ENCODE measurements at regions not wholly inside any gene's neighbourhood (a gene's known extent, or its start where the extent isn't known, plus 50 kb on each side); places are given as distances from the start of the nearest gene placed in this dataset.
"Not testable (repeated sequence)": the region's sequence is repeated elsewhere in the genome, so short reads cannot be mapped to it uniquely, and the experiment has no call there.

DNA sequence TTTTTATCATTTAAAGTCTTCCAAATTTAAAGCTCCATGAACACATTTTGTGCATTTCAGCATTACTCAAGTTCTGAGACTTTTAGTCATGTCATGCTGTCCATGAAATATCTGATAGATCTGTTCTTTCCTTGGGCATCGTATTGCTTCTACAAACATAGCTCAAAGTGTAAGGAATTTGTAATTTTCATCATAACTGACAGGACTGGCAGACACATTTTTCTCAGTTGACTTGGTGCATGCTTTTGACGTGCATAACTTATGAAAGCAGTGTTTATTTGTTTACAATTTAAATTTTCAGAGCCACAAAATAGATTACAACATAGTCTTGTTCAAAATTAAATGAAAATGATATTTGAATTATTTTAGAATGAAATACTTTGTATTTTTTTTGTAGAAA, 812.1 kb upstream of the NOVA1 start:
- no peak for DNase-seq

DNA sequence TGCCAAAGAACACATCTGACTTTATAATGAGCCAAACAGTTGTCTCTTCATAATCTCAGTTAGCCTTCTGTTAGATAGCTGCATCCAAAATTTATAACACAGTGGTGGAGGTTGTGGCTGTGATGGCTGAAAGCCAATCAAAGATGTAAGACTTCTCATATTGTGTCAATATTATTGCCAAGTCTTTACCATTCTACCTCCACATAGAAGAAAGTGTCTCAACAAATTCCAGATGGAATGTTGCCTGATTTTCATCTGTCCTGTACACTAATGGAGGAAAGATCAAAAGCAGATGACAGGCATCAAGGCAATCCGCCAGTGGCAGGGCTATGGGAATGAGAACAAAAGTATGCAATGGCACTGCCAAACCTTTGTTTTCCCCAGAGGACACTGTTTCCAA, 813.1 kb upstream of the NOVA1 start:
- DNase-seq: no peak

DNA sequence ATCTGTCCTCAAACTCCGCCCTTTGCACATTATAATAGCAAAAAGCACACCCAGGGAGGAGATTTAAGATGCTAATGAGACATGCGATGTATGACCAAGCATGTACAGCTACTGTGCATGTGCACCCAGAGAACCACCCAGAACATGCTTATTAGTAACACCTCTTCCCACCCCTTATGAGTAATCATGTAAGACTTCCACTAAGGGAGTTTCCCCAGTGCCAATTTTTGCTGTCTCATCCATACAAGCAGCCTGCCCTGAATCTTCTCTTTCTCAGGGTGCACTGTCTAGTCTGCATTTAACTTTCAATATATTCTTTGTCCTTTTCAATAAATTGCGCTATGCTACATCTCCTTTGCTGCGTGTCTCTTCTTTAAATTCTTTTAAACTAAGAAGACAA, 830.0 kb upstream of the NOVA1 start:
- no peak for DNase-seq

DNA sequence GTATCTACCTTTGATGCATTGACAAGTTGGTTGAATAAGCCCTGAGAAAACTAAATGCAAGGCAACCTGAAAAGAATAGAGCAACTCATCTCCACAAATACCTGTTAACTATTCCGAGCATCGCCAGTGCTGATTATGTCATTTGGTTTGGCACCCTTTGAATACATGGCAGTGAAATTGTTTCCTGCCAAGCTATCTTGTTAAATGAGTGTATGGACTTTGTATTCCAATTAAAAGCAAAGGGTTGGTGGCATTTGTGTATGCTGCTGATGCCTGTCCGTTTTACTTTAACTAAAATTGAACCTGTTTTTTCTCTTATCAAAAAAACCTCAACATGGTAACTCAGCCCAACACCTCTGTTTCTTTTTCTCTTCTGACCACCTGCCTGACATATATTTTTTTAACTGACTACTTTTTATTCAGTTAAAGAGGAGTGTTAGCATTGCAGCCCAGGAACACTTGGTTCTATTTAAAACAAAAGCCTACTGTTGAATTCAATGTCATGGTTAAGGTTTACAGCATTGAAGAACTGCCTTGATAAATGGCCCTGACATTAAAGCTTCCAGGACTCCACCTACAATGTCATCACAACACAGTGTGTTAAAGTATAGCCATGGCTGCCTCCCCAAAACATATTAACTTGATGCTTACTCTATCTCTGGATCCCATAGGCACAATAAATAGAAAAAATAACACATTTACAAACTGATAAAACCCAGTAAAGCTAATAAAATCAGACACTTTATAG, 838.3 kb upstream of the NOVA1 start:
- DNase-seq: no peak

DNA sequence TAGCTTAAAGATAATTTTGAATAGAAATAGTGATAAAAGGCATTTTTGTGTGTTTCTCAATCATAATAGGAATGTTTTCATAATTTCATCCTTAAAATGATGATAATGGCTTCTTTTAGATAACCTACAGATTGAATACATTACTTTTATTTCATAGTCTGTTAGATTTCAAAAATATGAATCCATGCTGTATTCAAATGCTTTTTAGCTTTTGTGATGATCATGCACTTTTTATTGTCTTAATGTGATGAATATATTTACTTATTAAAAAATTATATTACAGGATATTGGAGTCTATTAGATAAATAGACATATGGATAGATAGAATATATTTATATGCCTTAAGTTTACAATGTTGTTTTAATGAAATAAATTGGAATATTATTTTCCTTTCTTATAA, 886.8 kb upstream of the NOVA1 start:
- no peak for DNase-seq

DNA sequence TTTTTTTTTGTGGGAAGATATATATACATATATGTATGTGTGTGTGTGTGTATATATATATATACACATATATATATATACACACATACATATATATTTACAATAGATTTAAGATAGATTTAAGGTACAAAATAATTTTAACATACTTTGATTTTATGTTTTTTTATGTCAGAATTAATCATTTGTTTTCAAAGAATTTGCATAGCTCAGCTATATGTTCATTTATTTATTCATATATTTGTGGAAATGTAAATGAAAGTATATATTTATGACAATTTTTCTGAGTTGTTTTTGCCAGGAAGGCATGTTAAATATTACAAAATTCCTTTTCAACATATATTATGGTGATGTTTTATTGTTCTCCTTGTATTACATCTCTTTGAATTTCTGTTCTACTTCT, 887.4 kb upstream of the NOVA1 start:
- DNase-seq: no peak

DNA sequence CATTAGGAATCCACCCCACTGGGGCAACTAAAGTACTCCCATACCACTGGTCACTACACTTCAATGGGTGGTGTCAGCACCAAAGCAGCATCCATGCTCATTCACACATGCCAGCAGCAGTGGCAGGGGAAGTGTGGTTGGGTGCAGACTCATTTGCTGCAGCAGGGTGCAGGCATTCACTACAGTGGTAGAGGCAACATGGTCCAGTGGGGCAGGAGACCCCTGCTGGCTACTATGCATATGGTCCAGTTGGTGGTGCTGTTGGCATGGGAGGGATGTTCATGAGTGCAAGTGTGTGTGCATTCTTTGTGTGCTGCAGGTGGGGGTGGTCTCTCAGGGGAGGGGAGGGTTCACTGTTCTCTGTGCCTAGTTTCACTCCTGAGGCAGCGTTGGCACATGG, 908.4 kb upstream of the NOVA1 start:
- no peak for DNase-seq

DNA sequence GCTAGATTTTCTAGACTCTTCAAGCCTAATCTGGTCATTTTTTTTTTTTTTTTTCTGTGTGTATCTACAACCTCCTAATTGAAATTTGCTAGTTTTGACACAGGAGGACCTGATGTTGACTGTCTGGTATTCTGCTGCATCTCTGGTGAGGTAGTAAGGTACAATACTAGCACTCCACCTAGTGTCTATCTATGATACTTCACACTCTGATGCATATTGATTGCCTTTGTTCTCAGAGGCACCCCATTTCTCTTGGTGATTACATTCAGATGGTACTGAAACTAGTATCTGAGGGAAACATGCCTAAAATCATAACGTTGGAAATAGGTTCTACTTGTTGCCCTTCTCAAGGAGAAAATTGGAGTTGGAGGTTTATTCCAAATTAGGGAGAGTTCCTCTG, 930.5 kb upstream of the NOVA1 start:
- DNase-seq: no peak

DNA sequence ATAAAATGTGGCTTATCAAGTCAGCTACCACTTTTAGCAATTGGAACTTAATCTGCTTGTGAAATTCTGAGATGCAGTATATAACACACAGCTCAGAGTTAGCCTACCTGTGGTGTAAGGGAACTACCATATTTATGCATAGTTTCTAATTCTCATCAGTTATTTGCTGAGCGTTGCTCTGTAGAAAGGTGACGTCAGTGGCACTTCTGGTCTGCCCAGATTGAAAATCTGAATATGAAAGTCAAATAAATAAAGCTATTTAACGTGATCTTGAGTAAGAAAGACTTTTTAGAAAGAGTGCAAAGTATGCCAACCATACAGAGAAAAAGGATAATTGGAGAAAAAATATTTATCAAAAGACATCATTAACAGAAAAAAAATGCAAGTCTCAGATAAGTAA, 938.9 kb upstream of the NOVA1 start:
- no peak for DNase-seq

DNA sequence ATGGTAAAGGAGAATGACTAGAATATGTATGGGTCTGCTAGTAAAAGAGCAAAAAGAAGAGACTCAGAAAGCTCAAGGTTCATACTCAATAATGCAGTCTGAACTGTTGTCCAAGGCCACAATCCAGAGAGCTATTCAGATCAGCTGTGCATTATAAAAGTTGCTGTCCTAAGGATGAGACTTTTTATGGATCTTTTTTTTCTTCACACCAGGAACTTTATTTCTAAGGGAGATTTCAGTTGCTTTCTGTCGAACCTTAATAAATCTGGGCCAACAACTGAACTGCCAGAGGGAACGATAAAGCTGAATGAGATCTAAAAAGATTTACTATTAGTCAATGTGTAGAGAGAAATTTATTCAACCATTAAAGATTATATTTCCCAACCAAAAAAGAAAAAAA, 948.3 kb upstream of the NOVA1 start:
- no peak for DNase-seq

DNA sequence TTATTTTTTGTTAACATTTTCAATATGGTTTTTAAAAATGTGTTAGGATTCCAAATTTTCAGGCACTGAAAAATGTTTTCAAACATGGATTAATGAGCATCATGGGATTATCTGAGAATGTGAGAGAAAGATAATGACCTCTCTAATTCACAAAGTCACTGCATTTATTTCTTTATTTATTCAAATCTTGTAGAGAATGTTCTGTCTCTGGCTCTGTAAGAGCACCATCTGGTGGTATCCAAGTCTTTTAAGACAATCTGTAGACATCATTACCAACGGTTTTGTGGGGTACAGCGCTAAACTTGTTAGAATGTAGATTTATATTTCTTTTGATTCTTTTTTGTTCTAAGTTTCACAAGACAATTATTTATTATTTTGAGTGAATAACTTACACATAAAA, 956.0 kb upstream of the NOVA1 start:
- no peak for DNase-seq

DNA sequence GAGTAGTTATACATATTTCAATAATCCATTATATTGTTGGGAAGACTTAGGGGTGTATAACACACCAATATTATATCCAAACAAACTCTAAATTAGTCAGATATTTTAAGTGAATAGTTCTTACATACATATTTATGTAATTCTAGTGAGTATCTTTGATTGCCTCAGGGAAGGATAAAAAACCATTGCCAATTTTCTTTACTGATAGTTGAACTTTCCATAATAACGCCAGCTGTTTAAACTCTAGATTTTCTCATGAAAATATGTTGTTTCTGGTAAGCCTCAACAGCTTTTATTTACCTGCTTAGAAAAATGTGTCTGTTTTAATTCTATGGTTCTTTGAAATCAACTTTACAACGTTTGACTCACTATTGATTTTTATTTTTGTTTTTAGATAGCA, 959.6 kb upstream of the NOVA1 start:
- DNase-seq: no peak

DNA sequence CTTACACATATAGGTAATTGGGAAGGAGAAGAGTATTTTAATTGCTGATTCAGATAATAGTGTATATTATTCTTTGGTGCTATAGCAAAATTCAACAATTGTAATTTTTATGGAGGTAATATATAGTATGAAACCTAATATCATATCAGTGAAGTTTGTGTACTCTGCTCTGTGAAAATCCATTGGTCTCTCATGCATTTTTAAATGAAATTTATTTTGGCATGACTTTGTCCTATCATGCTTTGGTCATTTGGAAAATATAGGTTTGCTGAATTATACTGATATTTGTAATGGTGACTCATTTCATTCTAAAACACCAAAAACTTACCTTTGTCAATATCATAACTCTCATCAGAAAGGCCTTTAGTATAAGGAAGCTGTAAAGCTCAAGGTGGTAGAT, 962.0 kb upstream of the NOVA1 start:
- DNase-seq: no peak

DNA sequence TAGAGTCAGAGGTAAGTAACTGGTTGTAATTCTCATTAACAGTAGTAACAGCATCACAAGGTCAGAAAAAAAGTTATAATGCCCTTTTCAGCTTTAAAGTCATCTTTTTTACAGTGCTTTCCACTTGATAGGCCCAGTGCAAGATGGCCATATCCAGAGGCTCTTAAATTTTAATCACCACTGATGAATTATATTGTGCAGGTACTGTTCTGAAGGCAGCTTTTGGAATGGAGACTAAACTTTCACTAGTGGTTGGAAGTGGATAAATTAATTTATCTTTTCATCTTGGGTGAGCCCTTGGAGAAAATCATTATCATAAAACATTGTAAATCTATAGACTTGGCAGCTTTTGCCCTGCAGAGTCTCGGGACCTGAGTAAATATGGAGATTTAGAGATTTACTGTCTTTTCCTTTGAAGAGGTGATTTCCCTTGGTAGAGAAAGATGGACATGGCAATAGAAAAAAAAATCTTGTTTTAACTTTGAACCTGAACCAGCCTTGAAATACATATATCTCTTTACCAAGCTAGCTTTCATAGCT, 969.1 kb upstream of the NOVA1 start:
- DNase-seq: no peak

DNA sequence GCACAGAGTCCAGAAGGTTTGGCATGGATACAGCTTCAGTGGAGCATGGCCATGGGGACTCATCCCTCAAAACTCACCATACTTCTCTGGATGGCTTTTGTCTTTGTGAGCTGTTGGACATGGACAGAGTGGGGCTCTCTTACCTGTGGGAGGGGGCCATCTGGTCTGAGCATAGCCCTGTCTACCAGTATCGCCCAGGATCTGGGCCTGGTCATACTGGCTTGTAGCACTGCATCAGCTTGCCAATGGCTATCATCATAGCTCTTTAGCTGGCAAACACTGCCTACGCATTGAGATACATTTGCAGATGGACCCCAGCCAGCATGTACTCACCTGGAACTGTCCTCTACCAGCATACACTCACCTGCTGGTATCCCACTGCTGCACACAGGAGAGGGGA, 975.2 kb upstream of the NOVA1 start:
- no peak for DNase-seq

DNA sequence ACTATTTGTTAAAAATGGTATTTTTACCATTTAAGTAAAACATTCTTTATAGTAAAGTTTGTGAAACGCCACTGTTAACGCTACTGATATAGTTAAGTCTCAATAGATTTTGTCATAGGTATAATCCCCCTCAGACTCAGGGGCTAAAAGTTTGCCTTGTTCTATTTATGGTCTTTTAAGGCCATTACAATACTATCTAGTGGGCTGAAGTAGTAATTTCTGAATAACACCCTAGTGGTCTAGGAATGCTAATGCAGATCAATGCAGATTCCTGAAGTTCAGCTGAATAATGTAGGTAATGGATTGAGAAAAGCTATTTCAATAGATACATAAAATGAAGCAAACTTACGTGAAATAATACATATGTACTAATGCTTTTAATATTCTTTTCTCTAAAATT, 989.3 kb upstream of the NOVA1 start:
- DNase-seq: no peak

DNA sequence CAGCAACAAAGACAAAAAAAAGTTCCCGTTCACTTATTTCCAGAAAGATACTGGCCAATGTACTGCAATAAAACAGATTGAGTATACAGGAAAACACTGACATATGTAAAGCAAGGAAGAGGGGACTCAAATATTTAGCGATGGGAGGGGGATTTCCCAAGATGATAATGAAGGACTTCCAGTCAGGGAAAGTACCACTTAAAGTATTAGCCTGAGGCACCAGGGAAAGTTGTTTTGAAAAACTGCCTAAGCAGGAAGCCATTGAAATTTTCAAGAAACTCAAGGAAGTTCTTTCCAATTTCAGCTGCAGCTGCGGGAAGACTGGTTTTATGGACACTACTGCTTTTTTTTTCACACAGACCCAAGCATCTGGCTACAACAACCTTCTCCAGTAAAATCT, 1007.4 kb upstream of the NOVA1 start:
- no peak for DNase-seq

DNA sequence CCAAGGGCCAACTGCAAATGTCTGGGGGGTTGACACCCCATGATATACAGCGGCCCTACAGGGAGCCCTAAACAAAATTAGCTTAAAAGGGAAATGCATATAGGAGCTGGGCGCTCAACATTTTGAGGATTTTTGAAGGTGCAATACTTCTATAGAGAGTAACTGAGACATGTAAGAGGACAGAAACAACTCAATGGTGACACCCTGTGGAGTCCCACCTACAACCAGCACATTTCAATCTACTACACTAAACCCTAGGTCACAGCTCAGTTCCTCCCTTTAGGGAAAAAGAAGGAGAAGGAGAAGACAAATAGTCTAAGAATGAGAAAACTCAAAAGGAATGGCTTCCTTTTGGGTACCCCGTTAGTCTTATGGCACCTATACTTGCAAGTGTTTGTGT, 1010.5 kb upstream of the NOVA1 start:
- DNase-seq: no peak

DNA sequence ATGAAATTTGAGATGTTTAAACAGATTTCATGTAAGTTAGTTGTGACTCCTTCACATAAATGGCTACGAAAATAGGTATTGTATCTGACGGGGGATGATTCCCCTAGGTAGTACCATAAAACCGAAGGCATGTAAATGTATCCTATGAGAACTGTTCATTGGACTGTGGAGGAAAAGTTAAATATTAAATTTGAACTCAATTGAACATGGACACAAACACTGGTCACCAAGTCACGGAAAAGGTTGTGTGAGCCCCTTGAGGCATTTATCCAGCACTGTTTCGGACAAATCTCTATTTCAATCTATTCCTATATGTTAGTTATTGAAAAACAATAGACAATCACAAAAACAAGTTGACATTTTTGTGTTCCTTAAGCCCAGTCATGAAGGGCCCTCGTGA, 1014.3 kb upstream of the NOVA1 start:
- no peak for DNase-seq

DNA sequence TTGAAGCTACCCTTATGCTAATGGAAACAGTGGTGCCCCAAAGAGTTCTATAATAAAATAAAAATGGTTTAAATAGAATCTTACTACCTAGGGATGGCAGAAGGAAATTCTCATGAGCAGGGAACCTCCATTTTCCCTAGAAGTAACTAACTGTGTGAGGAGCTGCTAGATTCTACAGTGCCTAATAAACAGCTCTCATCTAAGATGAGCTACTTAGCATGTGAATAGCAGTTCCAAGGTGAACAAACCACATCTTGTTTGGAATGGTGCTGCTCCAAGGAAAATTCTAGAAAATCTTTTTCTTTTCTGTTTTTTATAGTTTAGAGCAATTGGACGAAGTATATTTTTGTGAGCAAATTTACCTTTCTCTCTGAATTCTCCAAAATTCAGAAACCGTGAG, 1015.3 kb upstream of the NOVA1 start:
- no peak for DNase-seq

DNA sequence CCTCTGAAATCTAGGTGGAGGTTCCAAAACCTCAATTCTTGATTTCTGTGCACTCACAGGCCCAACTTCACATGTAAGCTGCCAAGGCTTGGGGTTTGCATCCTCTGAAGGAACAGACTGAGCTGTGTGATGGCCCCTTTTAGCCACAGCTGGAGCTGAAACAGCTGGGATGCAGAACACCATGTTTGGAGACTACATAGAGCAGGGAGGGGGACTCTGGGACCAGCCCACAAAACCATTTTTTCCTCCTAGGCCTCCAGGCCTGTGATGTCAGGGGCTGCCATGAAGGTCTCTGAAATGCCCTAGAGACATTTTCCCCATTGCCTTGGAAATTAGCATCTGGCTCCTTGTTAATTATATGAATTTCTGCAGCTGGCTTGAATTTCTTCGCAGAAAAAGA, 1025.9 kb upstream of the NOVA1 start:
- no peak for DNase-seq

DNA sequence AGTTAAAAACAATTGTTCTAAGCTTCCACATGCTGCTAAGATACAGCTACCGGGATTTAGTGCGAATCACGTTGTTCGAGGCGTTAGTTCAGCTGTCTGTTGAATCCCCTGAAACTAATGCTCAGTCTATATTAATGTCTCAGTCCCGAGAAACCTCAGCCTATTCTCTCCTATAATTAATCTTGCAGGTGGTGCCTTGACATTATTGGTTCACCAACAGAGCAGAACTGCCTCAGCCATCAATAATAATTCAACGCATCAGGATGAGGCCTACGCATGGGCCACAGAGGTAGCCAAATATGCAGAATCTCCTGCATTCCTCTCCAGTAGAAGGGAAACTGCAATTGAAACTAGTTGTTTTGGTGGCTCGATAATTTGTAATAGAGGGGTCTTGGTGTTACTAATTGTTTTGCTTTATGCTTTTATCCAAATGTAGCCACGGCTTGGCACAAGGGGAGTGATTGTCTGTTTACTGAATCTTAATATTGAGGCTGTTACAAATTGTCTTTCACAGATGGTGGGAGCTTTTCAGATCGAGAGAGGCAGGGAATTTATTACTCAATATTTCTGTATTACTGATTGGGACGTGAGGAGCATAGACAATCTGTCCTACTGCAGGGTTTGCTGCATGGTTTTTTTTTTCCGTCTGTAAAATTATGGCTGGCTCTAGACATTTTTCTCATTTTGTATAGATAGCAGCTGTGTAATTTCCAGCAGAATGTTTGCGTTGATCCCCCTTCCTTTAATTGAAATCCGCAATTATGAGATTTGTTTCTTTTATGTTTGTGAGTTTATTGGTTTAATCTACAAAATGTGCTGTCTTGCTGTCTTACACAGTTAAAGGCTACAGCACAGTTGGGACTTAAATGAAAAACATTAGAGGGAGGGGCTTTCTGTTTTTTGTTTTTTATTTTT, 1036.5 kb upstream of the NOVA1 start:
- DNase-seq: no peak

DNA sequence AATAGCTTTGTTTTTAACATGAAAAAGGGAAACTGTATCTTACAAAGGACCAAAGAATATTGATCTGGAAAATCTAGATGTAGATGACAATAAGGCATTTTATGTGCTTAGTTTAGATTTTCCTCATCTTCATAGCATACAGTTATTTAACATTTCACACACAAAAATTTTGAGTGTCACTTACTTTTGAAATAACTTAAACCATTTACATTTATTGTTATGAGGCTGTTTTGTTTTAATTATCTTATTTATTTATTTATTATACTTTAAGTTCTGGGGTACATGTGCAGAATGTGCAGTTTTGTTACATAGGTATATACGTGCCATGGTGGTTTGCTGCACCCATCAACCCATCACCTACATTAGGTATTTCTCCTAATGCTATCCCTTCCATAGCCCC, 1042.9 kb upstream of the NOVA1 start:
- DNase-seq: not testable (repeated sequence)

DNA sequence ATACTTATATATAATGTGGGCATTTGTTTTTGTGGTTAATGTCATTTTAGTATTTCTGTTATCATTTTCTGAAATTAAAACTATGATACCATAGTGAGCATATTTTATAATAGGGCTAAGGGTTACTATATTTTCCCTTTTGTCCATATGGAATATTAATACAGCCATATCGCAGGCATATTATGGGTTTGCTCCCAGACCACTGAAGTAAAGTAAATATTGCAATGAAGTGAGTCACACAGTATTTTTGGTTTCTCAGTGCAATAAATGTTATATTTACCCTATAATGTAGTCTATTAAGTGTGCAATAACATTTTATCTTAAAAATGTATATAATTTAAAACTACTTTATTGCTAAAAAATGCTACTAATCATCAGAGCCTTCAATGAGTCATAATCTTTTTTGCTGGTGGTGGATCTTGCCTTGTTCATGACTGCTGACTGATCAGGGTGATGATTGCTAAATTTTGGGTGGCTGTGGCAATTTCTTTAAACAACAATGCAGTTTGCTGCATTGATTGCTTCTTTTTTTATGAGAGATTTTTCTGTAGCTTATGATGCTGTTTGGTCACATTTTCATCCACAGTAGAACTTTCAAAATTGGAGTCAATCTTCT, 1044.5 kb upstream of the NOVA1 start:
- DNase-seq: no peak

Measured in stimulated activated CD4-positive, alpha-beta T cell treated with anti-CD3 and anti-CD28 coated beads, Interleukin-15, amount 100 ng/mL, for 24 hours (primary cell).